Activated B cell treated with CpG ODN at 0.5 μM for 24 hours (primary cell): ENCODE measurements at regions not wholly inside any gene's neighbourhood (a gene's known extent, or its start where the extent isn't known, plus 50 kb on each side); places are given as distances from the start of the nearest gene placed in this dataset.

Experiments used
- ATAC-seq: fragments of 200-7000 bp; cut with Tn5 transposase; one replicate; pipeline ENCODE4 v1.10.0; 2021; ENCODE audit warnings: low read depth, mild to moderate bottlenecking, moderate library complexity
- CTCF ChIA-PET: fragments of 350-600 bp; sonication (Branson Sonifier 250); formaldehyde crosslinking; loops from one replicate; lab custom pipeline; 2021; ENCODE audit warnings: antibody characterized with exemption; lab: Charles Lee
- POLR2A ChIA-PET: fragments of 350-600 bp; sonication (Branson Sonifier 250); formaldehyde crosslinking; loops from one replicate; lab custom pipeline; 2021; ENCODE audit warnings: antibody characterized with exemption; lab: Charles Lee
- DNase-seq: peaks from one replicate; pipeline ENCODE4 v3.0.0; 2022
- H3K27ac Mint-ChIP-seq: one replicate; pipeline ENCODE4 v1.8.0; 2020; ENCODE audit warnings: mixed read lengths
- H3K27me3 Mint-ChIP-seq: one replicate; pipeline ENCODE4 v1.8.0; 2021; ENCODE audit warnings: mixed read lengths
- H3K36me3 Mint-ChIP-seq: one replicate; pipeline ENCODE4 v1.8.0; 2021; ENCODE audit warnings: low read depth, mixed read lengths
- H3K4me1 Mint-ChIP-seq: one replicate; pipeline ENCODE4 v1.8.0; 2021; ENCODE audit warnings: mixed read lengths
- H3K4me3 Mint-ChIP-seq: one replicate; pipeline ENCODE4 v1.8.0; 2020; ENCODE audit warnings: mild to moderate bottlenecking, mixed read lengths
- H3K9me3 Mint-ChIP-seq: one replicate; pipeline ENCODE4 v1.8.0; 2020; ENCODE audit warnings: mixed read lengths
- intact Hi-C: fragments of 100-400 bp; cut with micrococcal nuclease; formaldehyde crosslinking; loops from one replicate; pipeline ENCODE4 v1.15.1; 2024
- TF ChIP-seq, protein P1 (sequence below): fragments of 200-600 bp; IDR thresholded peaks from one replicate; pipeline ENCODE4 v1.8.0; 2022; ENCODE audit warnings: antibody characterized with exemption, mild to moderate bottlenecking

GRCh38 chr20:52684905-52685304 lies 287.3 kb upstream of the TSHZ2 start:
- intact Hi-C loops, result no loop called here
- Mint-ChIP-seq H3K27me3 (peaks cover 4% of the 10 kb centered on the region), H3K27ac (no peak overlapping the region), H3K9me3 (peaks cover 3% of the 10 kb centered on the region), H3K36me3 (no peaks in the 10 kb centered on the region), H3K4me1 (no peaks in the 10 kb centered on the region), H3K4me3 (no peak overlapping the region)
- DNase-seq, result no peak
- POLR2A ChIA-PET, result no interaction called here
- TF ChIP-seq, protein P1, sequence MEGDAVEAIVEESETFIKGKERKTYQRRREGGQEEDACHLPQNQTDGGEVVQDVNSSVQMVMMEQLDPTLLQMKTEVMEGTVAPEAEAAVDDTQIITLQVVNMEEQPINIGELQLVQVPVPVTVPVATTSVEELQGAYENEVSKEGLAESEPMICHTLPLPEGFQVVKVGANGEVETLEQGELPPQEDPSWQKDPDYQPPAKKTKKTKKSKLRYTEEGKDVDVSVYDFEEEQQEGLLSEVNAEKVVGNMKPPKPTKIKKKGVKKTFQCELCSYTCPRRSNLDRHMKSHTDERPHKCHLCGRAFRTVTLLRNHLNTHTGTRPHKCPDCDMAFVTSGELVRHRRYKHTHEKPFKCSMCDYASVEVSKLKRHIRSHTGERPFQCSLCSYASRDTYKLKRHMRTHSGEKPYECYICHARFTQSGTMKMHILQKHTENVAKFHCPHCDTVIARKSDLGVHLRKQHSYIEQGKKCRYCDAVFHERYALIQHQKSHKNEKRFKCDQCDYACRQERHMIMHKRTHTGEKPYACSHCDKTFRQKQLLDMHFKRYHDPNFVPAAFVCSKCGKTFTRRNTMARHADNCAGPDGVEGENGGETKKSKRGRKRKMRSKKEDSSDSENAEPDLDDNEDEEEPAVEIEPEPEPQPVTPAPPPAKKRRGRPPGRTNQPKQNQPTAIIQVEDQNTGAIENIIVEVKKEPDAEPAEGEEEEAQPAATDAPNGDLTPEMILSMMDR, result no peak
- CTCF ChIA-PET, result no interaction called here
- ATAC-seq, result no peak

DNA sequence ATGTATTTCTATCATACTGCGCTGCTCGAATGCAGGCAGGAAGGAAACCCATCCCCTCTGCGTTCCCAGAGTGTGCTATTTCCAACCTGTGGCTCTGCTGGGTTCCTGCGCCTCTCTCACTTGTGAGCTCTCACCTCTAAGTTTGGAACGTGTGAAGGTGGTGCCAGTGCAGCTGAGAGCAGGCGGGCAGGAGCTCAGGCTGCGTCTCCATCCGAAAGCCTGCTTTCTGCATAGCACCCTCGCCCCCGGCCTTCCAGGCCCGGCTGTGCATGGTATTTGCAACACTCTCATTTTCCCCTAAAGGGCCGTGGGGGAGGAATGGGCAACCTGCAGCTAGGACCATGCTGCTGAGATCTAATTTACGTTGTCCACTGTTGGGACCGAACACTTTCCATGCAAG lies 288.0 kb upstream of the TSHZ2 start:
- Mint-ChIP-seq H3K9me3 (peaks cover 3% of the 10 kb centered on the region), H3K4me3 (no peak overlapping the region), H3K4me1 (no peaks in the 10 kb centered on the region), H3K36me3 (no peaks in the 10 kb centered on the region), H3K27me3 (peaks cover 7% of the 10 kb centered on the region), H3K27ac (no peak overlapping the region)
- intact Hi-C loops, result no loop called here
- TF ChIP-seq, protein P1, result no peak
- DNase-seq (no peak), ATAC-seq (no peak)
- ChIA-PET POLR2A (no interaction called here), CTCF (no interaction called here)

DNA sequence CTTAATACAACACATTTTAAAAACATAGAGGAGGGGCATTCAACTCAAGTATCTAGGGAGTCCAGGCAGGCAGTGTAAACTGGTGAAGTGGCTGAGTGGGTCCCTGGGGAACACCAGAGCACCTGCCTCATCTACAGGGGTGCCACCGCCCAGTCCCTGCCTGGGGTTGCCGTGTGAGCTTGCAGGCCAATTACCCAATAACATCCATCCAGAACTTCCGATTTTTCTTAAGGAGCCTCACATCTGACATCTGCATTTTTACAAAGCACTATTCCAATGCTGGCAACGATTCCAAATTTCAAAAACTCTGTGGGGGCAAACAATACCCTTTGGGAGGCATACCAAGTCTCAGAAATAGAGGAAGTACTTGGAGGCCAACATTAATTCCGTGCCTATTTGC lies 288.4 kb upstream of the TSHZ2 start:
- no peak overlapping the region for H3K27ac Mint-ChIP-seq
- H3K4me3 Mint-ChIP-seq, result no peak overlapping the region
- ChIA-PET POLR2A (no interaction called here), CTCF (no interaction called here)
- peaks cover 7% of the 10 kb centered on the region for H3K27me3 Mint-ChIP-seq
- no peak for DNase-seq
- intact Hi-C loops, result no loop called here
- TF ChIP-seq, protein P1, result no peak
- ATAC-seq, result no peak
- peaks cover 3% of the 10 kb centered on the region for H3K9me3 Mint-ChIP-seq
- no peaks in the 10 kb centered on the region for H3K4me1 Mint-ChIP-seq
- no peaks in the 10 kb centered on the region for H3K36me3 Mint-ChIP-seq

GRCh38 chr20:52682237-52682636 lies 289.9 kb upstream of the TSHZ2 start:
- ATAC-seq, result no peak
- ChIA-PET POLR2A (no interaction called here), CTCF (no interaction called here)
- Mint-ChIP-seq H3K4me3 (no peak overlapping the region), H3K9me3 (peaks cover 3% of the 10 kb centered on the region), H3K36me3 (no peaks in the 10 kb centered on the region), H3K4me1 (no peaks in the 10 kb centered on the region), H3K27ac (no peak overlapping the region), H3K27me3 (peaks cover 9% of the 10 kb centered on the region)
- no peak for DNase-seq
- intact Hi-C loops, result no loop called here
- TF ChIP-seq, protein P1, result no peak

DNA sequence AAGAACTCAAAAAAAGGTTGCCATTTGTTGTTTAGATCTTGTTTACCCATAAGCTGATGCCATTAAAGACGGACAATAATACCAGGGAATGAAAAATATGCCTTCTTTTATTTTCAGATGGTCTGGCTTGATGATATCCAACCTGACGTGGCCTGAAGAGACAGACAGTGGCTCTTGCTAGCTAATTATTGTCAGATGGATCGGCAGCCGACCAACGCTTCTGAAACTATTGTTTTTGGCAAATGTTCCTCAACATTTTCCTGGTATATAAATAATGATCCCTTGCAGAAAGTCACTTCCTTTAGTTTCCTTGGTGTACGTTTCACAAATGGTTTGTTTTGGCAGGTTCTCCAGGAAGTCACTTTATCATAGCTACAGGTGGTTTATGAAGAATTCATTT lies 290.9 kb upstream of the TSHZ2 start:
- CTCF ChIA-PET, result no interaction called here

More for the DNA sequence above, 290.9 kb upstream of the TSHZ2 start:
- Mint-ChIP-seq H3K4me3 (no peak overlapping the region), H3K4me1 (no peaks in the 10 kb centered on the region), H3K27me3 (peaks cover 13% of the 10 kb centered on the region), H3K36me3 (no peaks in the 10 kb centered on the region), H3K27ac (no peak overlapping the region), H3K9me3 (peaks cover 3% of the 10 kb centered on the region)
- POLR2A ChIA-PET, result no interaction called here
- DNase-seq (no peak), ATAC-seq (no peak)
- intact Hi-C loops, result no loop called here
- TF ChIP-seq, protein P1, result no peak
